HPDE6-E6E7 (cell line): ENCODE measurements at regions not wholly inside any gene's neighbourhood (a gene's known extent, or its start where the extent isn't known, plus 50 kb on each side); places are given as distances from the start of the nearest gene placed in this dataset.
"Not testable (repeated sequence)": the region's sequence is repeated elsewhere in the genome, so short reads cannot be mapped to it uniquely, and the experiment has no call there.

ENCODE experiments used
- DNase-seq: peaks from one replicate; pipeline ENCODE4 v3.0.0; 2011; ENCODE audit warnings: missing footprints; ENCODE audit errors: extremely low spot score

GRCh38 chr10:46802010-46802409, 109.2 kb upstream of the PTPN20 start:
- DNase-seq, result not testable (repeated sequence)

DNA sequence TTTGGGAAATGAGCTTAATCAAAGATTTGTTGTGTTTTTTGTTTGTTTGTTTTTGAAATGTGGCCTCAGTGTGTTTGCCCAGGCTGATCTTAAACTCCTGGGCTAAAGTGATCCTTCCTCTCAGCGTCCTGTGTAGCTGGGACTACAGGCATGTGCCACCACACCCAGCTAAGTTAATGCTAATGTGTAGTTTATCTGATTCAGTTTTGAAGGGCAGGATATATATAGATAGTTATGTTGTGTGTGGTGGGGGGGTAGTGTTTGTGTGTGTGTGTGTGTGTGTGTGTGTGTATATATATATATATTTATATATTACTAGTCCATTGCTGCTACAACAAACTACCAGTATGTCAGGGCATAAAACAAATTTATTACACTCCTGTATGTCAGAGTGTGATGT, 108.1 kb upstream of the PTPN20 start:
- not testable (repeated sequence) for DNase-seq

GRCh38 chr10:46810222-46810621, 101.0 kb upstream of the PTPN20 start:
- DNase-seq, result not testable (repeated sequence)

DNA sequence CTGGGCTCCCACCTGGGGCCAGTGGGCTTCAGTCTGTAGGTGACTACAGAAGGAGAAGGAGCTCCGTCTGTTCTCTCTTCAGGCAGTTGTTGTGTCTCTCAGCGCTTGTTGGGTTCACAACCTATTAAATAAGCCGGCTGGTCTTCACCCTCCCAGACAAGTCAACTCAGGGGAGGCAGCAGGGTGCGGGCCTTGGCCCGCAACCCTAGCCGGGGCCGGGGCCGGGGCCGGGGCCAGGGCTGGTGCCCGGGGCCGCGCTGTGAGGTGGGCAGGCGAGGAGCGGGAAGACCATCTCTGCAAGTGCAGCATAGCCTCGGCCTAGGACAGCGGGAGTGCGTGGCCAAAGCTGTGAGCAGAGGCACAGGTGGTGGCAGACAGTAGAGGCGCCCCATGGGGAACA, 95.1 kb upstream of the PTPN20 start:
- DNase-seq, result not testable (repeated sequence)

- not testable (repeated sequence) for DNase-seq
These were observed 70.7 kb upstream of the PTPN20 start for GRCh38 chr10:46840393-46841050.

DNA sequence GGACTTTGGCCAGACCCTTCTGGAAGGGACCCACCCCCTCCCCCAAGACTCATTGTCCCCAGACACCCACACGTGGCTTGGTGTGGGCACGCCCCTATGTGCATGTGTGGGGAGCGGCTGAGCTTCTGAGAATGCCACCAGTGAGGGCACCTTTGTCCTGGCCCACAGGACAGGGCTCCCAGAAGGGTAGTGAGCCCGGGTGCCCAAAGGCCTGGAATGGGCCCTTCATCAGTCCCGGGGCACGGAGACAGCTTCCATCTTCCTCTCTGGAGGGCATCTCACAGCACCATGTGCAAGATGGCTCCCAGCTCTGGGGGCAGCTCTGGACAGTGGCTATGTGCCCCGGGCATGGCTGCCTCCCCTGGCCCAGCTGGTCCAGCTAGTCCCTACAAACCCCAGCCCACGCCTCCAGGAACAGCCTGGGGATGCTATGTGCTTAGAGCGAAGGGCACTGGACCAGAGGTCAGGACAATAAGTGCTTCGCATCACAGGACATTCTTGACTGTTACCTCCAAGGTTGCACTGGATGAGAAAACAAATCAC, 70.1 kb upstream of the PTPN20 start:
- not testable (repeated sequence) for DNase-seq

- DNase-seq, result not testable (repeated sequence)
These were observed 66.0 kb upstream of the PTPN20 start for GRCh38 chr10:46845194-46845593.

DNA sequence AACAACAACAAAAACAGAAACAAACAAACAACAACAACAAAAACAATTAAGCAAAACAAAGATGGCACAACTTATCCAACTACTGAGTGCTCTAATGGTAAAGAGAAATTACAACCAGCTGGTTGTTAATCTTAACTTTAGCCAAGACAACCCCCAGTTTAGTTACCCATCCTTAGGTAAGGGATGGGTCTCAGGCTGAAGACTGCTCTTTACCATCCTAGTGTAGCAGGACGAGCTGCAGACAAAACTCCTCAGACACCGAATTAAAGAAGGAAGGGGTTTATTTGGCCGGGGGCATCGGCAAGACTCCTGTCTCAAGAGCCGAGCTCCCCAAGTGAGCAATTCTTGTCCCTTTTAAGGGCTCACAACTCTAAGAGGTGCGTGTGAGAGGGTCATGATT, 65.6 kb upstream of the PTPN20 start:
- not testable (repeated sequence) for DNase-seq

GRCh38 chr10:46860753-46861152, 50.5 kb upstream of the PTPN20 start:
- not testable (repeated sequence) for DNase-seq
